NCI-H2081 treated with DMSO at 0.1 percent for 48 hours (cell line): ENCODE measurements at regions not wholly inside any gene's neighbourhood (a gene's known extent, or its start where the extent isn't known, plus 50 kb on each side); places are given as distances from the start of the nearest gene placed in this dataset.
"Not testable (repeated sequence)": the region's sequence is repeated elsewhere in the genome, so short reads cannot be mapped to it uniquely, and the experiment has no call there.

Source experiments
- DNase-seq: peaks from one replicate; lab custom pipeline; 2025; lab: John Stamatoyannopoulos, UW

DNA sequence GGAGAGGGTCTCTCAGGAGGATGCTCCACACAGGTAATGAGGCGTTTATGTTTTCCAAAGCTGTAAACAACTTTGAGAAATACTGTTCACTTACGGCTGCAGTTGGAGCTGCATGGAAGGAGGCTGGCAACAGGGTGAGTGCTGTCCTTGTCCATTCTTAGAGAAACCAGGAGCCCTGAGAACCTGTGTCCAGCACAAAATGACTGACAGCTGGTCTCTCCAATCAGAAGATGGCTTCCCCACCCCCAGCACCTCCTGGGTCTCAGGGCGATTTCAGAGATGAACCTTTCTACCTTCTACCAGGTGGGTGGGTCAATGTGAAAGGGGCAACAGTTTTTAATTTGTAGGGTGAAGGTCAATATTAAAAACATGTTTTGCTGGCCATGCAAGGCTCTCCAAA lies 353.6 kb downstream of the NPHP4 start:
- no peak for DNase-seq

DNA sequence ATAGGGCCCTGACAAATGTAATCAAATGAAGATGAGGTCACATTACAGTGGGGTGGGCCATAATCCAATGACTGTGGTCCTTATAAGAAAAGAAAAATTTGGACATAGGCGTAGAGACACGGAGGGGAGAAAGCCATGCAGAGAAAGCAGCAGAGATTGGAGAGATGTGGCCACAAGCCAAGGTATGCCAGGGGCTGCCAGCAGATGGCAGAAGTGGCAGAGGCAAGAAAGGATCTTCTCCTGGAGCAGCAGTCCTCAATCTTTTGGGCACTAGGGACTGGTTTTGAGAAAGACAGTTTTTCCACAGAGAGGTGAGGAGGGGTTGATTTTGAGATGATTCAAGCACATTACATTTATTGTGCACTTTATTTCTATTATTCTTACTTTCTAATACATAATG lies 355.1 kb downstream of the NPHP4 start:
- DNase-seq = no peak

DNA sequence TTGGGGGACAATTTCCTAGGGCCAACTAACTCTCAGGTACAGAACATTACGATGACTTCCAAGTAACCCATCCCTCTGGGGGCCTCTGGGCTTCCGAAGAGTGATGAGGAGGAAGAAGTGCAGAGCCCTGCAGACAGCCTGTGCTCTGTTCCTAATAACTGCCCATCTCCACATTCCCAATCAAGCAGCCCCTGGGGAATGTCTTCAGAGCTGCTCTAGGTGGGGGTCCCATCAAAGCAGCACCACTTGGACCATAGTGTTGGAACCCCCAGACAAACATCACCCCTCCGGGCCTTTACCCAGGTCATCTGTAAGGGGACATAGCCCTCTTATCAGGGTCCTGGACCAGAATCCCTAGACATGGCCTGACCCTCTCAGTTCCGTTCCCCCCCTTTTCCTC lies 357.3 kb downstream of the NPHP4 start:
- no peak for DNase-seq

DNA sequence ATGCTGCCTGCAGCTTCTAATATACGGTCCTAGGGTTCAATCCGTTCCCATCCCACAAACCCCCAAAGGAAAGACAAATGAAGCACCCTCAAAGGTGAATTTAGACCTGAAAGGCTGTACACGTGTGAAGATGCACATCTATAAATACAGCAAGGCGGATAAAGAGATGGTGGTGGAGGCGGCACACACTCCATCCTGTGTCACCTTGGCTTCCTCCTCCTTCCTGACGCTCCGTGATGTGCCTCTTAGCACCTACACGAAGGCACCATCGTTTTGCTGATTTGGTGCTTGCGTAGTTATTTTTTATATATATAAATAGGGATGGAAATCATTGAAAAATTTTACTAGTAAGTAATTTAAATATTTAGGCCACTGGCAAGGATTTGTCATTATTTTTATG lies 359.4 kb downstream of the NPHP4 start:
- DNase-seq = no peak

DNA sequence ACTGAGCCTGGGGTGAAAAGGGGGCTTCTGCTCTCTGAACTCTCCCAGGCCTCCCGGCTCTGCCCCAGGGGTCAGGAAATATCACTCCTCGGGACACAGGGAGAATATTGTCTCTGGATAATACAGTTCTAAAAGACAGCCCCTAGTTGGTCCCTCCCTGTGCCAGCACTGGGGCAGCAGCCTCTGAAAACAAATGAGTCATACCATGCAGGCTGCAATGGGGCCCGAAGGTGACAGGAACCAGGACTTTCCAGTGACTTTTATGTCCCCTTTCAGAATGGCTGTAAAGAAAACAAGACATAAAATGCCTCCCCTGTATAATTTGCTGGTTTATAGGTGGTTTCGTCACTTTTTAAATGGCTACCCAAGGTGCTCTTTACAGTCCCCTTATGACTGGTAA lies 360.0 kb downstream of the NPHP4 start:
- no peak for DNase-seq

DNA sequence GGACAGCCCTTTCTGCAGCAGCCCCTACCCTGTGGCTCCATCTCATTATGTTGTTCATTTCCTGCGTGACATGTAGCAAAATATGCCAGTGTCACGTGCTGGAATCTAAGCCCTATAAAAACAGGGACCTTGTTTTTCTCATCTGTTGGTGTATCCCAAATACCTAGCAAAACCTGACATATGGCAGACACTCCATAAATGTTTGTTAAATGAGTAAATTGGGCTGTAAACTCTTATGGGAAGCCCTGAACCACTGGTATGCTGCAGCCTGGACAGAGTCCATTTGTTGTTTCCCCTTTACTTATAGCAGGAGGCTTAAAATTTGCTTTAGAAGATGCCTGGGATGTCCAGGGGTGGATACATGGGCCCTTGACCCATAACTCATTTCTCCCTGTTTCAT lies 363.8 kb downstream of the NPHP4 start:
- DNase-seq = no peak

DNA sequence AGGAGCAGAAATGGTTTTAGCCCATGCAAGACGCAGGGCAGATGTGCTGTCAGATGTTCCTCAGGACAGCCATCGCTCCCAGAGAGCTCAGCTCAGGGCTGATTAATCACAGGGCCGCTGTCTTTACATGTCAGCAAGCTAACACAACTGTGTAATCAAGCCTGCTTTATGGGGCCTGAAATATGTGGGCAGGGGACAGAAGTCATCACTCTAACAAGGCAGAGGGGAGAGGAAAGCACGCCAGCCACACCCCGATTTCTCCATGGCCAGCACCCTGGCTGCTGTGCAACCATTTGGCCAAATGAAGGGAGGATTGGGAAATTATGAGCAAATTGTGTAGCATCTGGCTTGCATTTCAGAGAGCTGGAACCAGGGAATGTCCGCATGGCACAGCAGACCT lies 368.8 kb downstream of the NPHP4 start:
- DNase-seq = no peak

DNA sequence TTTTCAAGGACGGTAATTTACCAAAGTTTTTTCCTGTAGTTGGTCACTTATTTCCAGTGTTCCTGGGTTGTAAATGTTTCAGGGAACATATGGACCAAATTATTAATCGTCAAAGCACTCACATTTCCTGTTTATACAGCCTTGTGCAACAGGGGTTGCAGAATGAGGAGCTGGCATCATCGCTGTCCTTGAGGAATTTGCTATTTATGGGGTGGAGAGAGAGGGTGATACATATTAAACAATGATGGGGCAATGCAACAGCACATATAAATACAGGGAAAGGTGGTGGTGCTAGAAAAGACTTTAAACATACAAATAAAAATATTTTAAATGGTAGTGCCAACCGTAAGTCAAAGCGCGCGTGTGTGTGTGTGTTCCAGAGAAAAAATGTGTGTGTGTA lies 369.8 kb downstream of the NPHP4 start:
- DNase-seq = no peak

DNA sequence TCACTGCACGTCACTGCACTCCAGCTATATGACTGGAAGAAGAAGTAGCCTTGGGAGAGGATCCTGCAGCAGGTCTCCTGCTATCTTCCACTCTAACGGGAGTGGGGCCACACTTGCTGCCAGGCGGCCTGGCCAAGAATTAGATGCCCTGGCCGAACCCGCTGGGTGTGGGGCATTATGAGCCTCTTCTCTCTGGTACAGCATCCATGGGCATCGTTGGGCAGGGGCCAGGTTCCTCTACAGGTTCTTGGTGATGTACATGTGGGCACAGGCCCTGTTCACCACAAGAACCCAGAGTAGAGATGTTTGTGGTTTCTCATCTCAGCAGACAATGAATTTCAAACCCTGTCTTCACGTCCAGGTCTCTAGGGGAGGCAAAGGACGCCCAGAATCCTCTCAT lies 370.5 kb downstream of the NPHP4 start:
- no peak for DNase-seq

DNA sequence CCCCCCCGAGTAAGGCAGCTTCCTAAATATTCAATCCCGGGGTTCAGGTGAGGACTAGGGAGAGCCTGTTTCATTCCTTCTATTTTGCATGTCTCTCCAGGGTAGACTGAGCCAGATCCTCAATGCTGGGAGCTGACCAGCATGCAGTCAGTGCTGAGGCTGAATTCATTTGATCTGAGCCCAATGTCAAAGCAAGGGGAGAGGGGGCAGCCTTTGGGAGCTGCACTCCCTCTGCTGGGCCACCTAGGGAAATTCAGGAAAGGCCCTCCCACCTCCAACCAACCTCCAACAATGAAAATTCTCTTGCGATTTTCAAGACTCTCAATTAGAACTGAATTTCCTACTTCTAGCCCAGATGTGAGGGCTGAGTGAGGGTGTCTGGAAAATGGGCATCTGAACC lies 371.2 kb downstream of the NPHP4 start:
- DNase-seq = no peak

DNA sequence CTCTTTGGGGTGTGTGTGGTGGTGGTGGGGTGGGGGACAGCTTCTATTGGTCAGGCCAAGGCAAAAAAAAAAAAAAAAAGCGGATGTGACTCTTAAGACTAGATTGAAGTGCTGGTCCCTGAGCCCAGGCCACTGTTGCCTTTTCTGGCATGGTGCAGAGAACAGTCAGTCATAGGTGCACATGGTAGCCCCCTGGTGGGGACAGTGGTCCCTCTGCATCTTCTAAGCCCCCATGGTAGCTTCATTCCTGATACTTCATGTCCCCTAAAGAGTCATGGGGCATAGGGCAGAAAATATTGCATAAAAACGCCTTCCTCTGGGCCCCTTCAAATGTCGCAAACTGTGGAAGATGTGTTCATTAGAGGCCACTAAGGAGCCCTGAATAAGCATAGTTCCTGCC lies 371.8 kb downstream of the NPHP4 start:
- DNase-seq = no peak

DNA sequence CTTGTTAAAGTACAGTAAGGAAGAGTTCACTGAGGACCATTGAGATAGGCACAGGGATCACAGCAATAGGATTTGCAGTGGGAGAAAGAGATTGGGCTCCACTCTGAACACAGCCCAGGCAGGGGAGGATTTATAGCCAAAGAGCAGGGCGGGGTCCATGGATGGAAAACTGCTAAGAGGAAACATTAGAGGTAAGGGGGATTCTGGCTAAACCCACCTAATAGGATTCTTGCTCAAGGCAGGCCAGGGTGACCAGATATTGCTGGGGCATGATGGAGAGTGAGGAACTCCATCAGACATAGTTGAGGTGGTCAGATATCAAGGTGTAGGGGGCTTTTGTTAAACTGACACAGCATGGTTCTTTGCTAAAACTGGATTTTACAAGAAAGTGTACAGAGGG lies 372.8 kb downstream of the NPHP4 start:
- DNase-seq = no peak

DNA sequence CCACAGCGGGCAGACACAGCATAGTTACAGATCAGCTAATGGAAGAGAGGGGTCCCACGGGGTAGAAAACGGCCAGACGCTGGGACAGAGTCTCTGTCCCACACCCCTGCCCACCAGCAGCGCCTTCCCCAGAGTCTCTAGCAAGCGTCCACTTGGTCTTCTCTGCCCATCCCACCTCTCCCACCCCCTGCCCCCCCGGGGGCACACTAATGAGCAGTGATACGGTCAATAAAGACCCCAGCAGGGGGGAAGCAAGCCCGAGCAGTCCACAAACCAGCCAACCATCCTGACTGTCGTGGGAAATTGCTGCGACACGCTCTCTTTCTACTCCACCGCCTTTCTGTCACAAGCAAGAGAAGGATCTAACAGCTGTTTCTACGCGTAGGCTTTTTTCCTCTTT lies 374.7 kb downstream of the NPHP4 start:
- no peak for DNase-seq

DNA sequence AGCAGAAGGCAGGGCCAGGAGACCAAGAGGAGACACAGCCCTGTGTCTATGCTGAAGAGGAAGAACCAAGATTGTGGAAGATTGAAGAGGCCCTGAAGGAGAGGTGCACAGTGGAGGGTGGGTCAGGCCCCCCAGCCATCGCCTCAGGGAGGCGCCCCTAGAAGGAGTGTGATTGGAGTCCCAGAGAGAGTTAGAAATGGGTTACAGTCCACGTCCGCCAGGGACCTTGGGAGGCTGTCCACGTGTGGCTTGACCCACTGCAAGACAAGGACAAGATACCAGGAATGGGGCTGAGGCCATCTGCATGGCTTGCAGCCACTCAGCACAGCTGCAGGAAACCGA lies 375.1 kb downstream of the NPHP4 start:
- no peak for DNase-seq

DNA sequence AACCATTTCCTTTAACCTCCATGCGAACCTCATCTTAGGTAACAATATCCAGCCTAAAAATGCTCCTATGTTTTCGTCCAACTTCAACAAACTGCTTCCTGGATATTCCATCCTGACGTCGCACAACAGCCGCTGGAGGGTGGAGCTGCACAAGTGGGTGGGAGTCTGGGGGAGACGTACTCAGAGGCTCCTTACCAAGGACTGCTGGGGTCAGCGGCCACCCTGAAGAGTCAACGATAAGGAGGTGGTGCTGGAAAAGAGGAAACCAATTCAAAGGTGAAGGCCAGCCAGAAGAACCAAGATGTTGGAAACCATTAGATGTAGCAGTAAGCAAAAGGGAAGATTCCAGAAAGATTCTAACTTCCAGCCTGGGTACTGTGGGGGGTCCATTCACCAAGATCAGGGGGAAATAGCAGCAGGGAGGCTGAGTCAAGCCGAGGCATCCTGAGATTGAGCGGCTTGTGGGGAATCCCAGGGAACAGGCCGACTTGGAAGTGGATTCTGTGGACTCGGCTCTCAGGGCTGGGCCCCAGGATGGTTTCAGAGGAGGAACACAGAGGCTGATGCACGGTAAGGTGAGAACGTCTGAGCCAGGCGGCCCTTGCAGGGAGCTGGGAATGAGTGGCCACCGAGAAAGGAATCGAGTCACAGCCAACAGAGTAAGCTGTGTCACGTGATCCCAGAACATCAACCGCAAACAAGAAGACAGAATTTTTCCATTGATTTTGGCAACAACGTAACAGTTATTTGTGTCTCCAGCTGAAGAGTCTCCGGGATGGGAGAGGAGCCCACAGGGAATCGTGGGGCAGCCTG lies 375.7 kb downstream of the NPHP4 start:
- DNase-seq = no peak

DNA sequence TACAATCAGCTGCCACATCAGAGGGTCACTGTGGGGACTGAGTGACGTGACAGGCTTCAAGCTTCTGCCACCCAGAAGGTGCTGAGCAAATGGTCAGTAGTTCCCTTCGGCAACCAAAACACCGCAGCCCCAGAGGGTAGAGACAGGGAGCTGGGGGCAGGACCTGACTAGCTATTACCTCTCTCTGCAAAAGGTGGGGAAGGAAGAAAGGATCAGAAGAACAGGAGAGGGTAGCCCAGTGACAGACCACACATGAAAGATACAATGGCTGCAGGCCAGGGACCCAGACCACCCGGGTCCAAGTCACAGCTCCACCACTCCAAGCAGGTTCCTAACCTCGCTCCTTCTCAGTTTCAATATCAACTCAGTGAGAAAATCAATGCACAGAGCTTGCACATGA lies 377.1 kb downstream of the NPHP4 start:
- DNase-seq = no peak

DNA sequence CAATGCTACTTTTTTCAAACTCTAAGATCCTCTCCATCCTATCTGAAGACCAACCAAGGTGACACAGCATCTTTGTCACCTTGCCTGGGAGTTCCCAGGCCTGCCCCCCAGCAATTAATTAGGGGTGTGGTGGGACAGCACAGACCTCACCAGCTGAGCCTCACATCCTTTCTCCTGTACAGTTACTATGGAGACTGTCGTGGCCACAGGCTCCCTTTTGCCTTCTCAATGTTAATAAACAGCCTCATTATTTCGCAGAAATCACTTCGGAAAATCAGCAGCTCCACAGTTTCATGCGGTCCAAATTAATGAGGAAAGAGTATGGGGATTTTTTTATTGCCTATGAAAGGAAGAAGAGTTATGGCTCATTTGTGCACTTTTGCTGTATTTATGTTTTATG lies 378.3 kb downstream of the NPHP4 start:
- DNase-seq = no peak

DNA sequence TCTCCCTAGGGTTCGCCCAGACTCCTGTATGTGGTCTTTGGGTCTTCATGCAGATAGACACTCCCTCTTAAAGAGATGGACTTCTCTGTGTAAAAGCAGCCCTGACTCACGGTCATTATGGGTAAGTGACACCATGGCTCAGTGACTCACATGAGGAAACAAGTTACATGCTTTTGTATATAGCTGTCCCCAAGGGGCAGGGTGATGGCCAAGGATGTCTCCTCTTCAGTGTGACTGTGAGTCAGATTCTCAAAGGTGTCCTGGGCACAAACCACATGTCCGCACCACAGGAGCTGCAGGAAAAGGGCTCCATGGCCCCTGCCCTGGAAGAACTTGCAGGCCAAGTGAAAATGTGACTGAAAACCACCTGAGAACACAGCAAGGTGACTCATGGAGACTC lies 380.4 kb downstream of the NPHP4 start:
- no peak for DNase-seq

DNA sequence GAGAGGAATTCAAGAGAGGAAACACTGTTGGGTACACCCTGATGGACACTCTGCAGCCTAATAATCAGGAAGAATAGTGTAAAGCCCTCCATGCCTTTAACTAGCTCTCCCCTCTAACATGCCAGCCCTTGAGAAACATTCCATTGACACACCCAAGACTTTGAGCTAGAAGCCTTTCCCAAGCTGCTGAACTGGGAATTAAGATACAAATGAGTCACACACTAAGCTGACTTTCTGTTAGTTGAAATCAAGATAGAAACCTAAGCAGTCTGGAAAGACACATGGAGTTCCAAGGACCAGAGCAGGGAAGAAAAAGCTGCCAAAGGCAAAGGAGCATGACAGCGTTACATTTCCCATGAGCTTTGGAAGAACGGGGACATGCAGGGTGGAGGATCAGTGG lies 380.8 kb downstream of the NPHP4 start:
- DNase-seq = no peak

DNA sequence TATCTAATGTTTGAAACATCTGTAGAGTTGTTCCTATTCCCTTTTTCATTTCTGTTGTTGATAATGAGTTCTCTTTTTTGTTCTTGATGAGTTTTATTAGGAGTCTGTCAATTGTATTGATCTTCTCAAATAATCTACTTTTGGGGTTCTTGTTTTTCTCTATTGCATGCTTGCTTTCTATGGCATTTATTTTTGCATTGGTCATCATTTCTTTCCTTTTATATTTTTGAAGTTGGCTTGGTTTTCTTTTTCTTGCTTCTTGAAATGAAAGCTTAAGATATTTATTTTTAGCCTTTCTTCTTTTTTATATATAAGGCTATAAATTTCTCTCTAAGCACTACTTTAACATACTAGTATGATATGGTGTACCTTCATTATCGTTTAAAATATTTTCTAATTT lies 381.8 kb downstream of the NPHP4 start:
- no peak for DNase-seq

DNA sequence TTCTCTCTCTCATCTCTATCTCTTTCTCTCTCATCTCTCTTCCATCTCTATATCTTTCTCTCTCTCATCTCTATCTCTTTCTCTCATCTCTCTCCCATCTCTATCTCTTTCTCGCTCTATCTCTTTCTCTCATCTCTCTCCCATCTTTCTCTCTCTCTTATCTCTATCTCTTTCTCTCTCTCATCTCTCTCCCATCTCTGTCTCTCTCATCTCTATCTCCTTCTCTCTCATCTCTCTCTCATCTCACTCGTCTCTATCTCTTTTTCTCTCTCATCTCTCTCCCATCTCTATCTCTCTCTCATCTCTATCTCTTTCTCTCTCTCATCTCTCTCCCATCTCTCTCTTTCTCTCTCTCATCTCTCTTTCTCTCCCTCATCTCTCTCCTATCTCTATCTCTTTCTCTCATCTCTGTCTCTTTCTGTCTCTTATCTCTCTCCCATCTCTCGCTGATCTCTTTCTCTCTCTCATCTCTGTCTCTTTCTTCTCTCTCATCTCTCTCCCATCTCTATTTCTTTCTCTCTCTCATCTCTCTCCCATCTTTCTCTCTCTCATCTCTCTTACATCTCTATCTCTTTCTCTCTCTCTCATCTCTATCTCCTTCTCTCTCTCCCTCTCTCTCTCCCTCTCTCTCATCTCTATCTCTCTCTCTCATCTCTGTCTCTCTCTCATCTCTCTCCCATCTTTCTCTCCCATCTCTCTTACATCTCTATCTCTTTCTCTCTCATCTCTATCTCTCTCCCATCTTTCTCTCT lies 388.7 kb downstream of the NPHP4 start:
- DNase-seq = no peak

DNA sequence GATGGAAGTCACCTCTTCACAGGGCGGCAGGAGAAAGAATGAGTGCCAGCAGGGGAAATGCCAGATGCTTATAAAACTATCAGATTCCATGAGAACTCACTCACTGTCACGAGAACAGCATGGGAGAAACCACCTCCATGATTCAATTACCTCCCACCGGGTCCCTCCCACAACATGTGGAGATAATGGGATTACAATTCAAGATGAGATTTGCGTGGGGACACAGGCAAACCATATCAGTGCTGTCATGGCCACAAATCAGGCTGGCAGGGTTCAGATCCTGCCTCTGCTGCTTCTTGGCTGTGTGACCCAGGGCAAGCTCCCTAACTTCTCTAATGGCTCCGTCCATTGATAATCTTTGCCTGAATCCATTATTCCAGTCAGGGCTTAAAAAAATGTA lies 389.5 kb downstream of the NPHP4 start:
- DNase-seq = not testable (repeated sequence)

DNA sequence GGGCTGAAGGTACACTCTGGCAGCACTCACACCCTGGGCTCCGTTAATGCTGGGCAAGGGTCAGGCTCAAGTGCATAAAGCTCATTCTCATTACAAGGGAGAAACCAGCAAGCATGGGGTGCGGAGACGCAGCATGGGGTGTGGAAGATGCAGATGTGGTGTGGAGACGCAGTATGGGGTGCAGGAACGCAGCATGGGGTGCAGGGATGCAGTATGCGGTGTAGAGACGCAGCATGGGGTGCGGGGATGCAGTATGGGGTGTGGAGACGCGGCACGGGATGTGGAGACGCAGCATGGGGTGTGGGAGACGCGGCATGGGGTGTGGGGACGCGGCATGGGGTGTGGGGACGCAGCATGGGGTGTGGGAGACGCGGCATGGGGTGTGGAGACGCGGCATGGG lies 390.7 kb downstream of the NPHP4 start:
- DNase-seq = no peak

DNA sequence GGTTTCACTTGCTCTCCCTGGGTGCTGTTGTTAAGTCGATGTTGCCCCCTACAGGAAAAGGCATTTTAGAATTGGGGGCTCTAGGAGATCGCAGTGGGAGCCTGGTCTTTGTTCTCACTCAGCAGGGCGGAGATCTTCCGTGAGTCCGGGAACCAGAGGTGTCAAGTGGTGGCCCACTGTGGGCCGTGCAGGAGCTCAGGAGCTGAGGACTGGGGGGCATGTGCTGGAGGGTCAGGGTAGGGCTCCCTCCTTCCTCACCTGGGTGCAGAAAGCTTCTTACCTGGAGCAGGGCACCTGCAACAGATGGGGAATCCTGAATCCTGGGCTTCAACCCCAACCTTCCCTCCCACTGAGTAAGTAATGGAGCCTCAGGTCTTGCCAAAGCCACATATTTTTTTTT lies 392.7 kb downstream of the NPHP4 start:
- no peak for DNase-seq
